ENCODE measurements at regions not wholly inside any gene's neighbourhood (a gene's known extent, or its start where the extent isn't known, plus 50 kb on each side); places are given as distances from the start of the nearest gene placed in this dataset.

DNA sequence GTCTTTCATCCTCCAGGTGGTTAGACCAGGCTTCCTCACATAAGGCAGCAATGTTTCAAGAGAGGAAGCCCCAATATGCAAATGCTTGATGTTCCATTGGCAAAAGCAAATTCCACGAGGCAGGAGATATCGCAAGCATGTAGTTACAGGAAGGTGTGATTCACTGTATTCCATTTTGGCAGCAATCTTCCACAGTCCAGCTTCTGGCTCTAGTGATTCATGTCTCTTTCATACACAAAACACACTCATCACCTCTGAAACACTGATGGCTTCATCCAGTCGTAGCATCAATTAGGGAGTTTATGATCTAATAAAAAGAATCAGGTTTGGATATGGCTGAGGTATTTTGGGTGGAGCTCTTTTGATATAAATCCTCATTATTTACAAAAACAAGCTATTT is 552.2 kb upstream of the RIOK2 start:
- Histone ChIP-seq H3K4me2 (ENCODE audit: low read length) (no peak overlapping the region), H3K27me3 (ENCODE audit: insufficient read depth, low read length) (no peaks in the 10 kb centered on the region), H2AFZ (ENCODE audit: low read length) (no peak overlapping the region), H3K9ac (ENCODE audit: low read length) (no peak overlapping the region), H3K36me3 (ENCODE audit: insufficient read depth, low read length) (no peaks in the 10 kb centered on the region), H4K20me1 (ENCODE audit: insufficient read depth, low read length) (no peaks in the 10 kb centered on the region), H3F3A (ENCODE audit: insufficient read depth, low read length) (no peaks in the 10 kb centered on the region), H3K27ac (ENCODE audit: low read depth, low read length, poor library complexity, severe bottlenecking) (no peak overlapping the region), H3K9me3 (ENCODE audit: low read length) (no peaks in the 10 kb centered on the region), H3K9me2 (ENCODE audit: low read depth, low read length) (no peaks in the 10 kb centered on the region), H3K4me1 (ENCODE audit: insufficient read depth, low read length, severe bottlenecking) (no peaks in the 10 kb centered on the region), H3K79me2 (ENCODE audit: insufficient read depth, low read length) (no peaks in the 10 kb centered on the region), H3K4me3 (ENCODE audit: low read depth, low read length, poor library complexity, severe bottlenecking) (no peak overlapping the region)
- TF ChIP-seq EZH2 (IDR thresholded peaks at IDR 0.05; ENCODE audit: borderline replicate concordance, low read length), result no peak
- TF ChIP-seq, protein P1, sequence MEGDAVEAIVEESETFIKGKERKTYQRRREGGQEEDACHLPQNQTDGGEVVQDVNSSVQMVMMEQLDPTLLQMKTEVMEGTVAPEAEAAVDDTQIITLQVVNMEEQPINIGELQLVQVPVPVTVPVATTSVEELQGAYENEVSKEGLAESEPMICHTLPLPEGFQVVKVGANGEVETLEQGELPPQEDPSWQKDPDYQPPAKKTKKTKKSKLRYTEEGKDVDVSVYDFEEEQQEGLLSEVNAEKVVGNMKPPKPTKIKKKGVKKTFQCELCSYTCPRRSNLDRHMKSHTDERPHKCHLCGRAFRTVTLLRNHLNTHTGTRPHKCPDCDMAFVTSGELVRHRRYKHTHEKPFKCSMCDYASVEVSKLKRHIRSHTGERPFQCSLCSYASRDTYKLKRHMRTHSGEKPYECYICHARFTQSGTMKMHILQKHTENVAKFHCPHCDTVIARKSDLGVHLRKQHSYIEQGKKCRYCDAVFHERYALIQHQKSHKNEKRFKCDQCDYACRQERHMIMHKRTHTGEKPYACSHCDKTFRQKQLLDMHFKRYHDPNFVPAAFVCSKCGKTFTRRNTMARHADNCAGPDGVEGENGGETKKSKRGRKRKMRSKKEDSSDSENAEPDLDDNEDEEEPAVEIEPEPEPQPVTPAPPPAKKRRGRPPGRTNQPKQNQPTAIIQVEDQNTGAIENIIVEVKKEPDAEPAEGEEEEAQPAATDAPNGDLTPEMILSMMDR (IDR thresholded peaks at IDR 0.05; ENCODE audit: low read length), result no peak

DNA sequence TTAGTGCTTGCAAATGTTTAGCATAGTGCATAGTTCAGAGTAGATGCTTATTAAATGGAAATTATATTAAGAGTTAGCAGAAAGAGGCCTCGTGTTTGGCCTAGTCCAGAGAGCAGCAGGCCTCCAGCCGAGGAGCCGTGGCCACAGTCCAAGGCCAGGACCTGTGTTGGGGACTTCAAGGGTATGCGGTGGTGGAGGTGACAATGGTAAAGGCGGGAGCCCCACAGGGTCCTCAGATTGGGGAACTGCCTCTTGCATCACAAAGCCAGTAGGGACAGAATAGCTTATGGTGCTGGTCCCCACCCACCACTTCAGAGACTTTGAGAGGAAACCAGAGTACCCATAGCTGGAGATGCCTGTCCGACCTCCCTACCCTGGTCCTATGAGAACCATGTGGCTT is 554.6 kb upstream of the RIOK2 start:
- H3K9me3 ChIP-seq (ENCODE audit: low read length), result no peaks in the 10 kb centered on the region
- H3K27ac ChIP-seq (ENCODE audit: low read depth, low read length, poor library complexity, severe bottlenecking), result no peak overlapping the region
- no peaks in the 10 kb centered on the region for H4K20me1 ChIP-seq (ENCODE audit: insufficient read depth, low read length)
- TF ChIP-seq, protein P1 (IDR thresholded peaks at IDR 0.05; ENCODE audit: low read length), result no peak
- no peak for TF ChIP-seq EZH2 (IDR thresholded peaks at IDR 0.05; ENCODE audit: borderline replicate concordance, low read length)
- no peaks in the 10 kb centered on the region for H3K79me2 ChIP-seq (ENCODE audit: insufficient read depth, low read length)
- H3K36me3 ChIP-seq (ENCODE audit: insufficient read depth, low read length), result no peaks in the 10 kb centered on the region
- H3K9ac ChIP-seq (ENCODE audit: low read length), result no peak overlapping the region
- no peaks in the 10 kb centered on the region for H3F3A ChIP-seq (ENCODE audit: insufficient read depth, low read length)
- no peaks in the 10 kb centered on the region for H3K4me1 ChIP-seq (ENCODE audit: insufficient read depth, low read length, severe bottlenecking)
- H3K9me2 ChIP-seq (ENCODE audit: low read depth, low read length), result no peaks in the 10 kb centered on the region
- H3K27me3 ChIP-seq (ENCODE audit: insufficient read depth, low read length), result no peaks in the 10 kb centered on the region
- no peak overlapping the region for H3K4me2 ChIP-seq (ENCODE audit: low read length)
- H3K4me3 ChIP-seq (ENCODE audit: low read depth, low read length, poor library complexity, severe bottlenecking), result no peak overlapping the region
- H2AFZ ChIP-seq (ENCODE audit: low read length), result no peak overlapping the region

DNA sequence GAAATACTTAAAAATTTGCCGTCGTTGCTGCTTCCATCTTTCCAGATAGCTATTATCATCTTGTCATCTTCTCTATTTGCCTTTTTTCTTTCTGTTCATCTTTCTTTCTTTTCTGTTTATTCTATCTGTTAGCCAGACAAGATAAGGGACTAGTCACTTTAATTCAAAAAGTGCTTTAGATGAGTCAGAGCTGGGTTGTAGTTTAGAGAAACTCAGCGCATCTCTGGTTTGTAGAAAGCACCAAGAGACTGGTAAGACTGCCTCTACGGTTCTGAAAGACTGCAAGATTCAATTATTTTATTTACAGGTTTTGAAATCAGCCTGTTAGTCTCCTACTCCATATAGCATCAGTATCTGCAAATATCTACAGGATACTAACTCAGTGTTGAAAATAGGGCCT is 562.8 kb upstream of the RIOK2 start:
- H3K27me3 ChIP-seq (ENCODE audit: insufficient read depth, low read length), result no peaks in the 10 kb centered on the region
- no peaks in the 10 kb centered on the region for H4K20me1 ChIP-seq (ENCODE audit: insufficient read depth, low read length)
- H3K9me3 ChIP-seq (ENCODE audit: low read length), result no peaks in the 10 kb centered on the region
- no peak overlapping the region for H3K4me3 ChIP-seq (ENCODE audit: low read depth, low read length, poor library complexity, severe bottlenecking)
- no peak overlapping the region for H2AFZ ChIP-seq (ENCODE audit: low read length)
- H3K4me1 ChIP-seq (ENCODE audit: insufficient read depth, low read length, severe bottlenecking), result no peaks in the 10 kb centered on the region
- H3K9ac ChIP-seq (ENCODE audit: low read length), result no peak overlapping the region
- H3K9me2 ChIP-seq (ENCODE audit: low read depth, low read length), result no peaks in the 10 kb centered on the region
- H3F3A ChIP-seq (ENCODE audit: insufficient read depth, low read length), result no peaks in the 10 kb centered on the region
- H3K4me2 ChIP-seq (ENCODE audit: low read length), result no peak overlapping the region
- no peak overlapping the region for H3K27ac ChIP-seq (ENCODE audit: low read depth, low read length, poor library complexity, severe bottlenecking)
- TF ChIP-seq EZH2 (IDR thresholded peaks at IDR 0.05; ENCODE audit: borderline replicate concordance, low read length), result no peak
- TF ChIP-seq, protein P1 (IDR thresholded peaks at IDR 0.05; ENCODE audit: low read length), result no peak
- no peaks in the 10 kb centered on the region for H3K36me3 ChIP-seq (ENCODE audit: insufficient read depth, low read length)
- H3K79me2 ChIP-seq (ENCODE audit: insufficient read depth, low read length), result no peaks in the 10 kb centered on the region

Measured in OCI-LY1 (cell line).